Left lung (tissue), 4 donors: ENCODE measurements at regions not wholly inside any gene's neighbourhood (a gene's known extent, or its start where the extent isn't known, plus 50 kb on each side); places are given as distances from the start of the nearest gene placed in this dataset.

Source experiments
- ATAC-seq: fragments of 200-7000 bp; cut with Tn5 transposase; one replicate; pipeline ENCODE4 v1.9.1; 2020; ENCODE audit warnings: moderate library complexity
- DNase-seq, 4 donors: peaks; one replicate each; pipeline ENCODE4 v3.0.0-alpha.2; 2013 to 2020
- H3K27ac ChIP-seq, 2 donors: fragments of 200-600 bp; sonication (generic) in 1 of 2; one replicate each; pipeline versions ENCODE4 v1.5.0 to v1.8.0; 2020 to 2021
- H3K27me3 ChIP-seq, 2 donors: fragments of 200-600 bp; sonication (generic) in 1 of 2; one replicate each; pipeline versions ENCODE4 v1.5.0 to v1.8.0; 2020 to 2021
- H3K36me3 ChIP-seq, 2 donors: fragments of 200-600 bp; sonication (generic) in 1 of 2; one replicate each; pipeline versions ENCODE4 v1.5.0 to v1.8.0; 2020 to 2021
- H3K4me1 ChIP-seq, 2 donors: fragments of 200-600 bp; one replicate each; pipeline ENCODE4 v1.8.0; 2021
- H3K4me3 ChIP-seq, 2 donors: fragments of 200-600 bp; sonication (generic) in 1 of 2; one replicate each; pipeline versions ENCODE4 v1.5.0 to v1.8.0; 2020 to 2021; ENCODE audit warnings: mild to moderate bottlenecking in 1 of 2
- H3K9me3 ChIP-seq, 2 donors: fragments of 200-600 bp; sonication (generic) in 1 of 2; one replicate each; pipeline versions ENCODE4 v1.5.0 to v1.8.0; 2020 to 2021
- CTCF ChIP-seq, 2 donors: fragments of 200-600 bp; sonication (generic) in 1 of 2; IDR thresholded peaks; one replicate each; pipeline versions ENCODE4 v1.5.0 to v1.8.0; 2021; ENCODE audit warnings: antibody characterized with exemption in 2 of 2
- intact Hi-C, 2 donors: fragments of 100-400 bp; cut with DNase I; formaldehyde crosslinking; loops; one replicate each; pipeline versions ENCODE4 v1.11.2 to v1.14.2; 2022
- donor health status: DM: no; HTN: yes; CAD: no.
- donor health status: DM: no; HTN: no; CAD: no.

GRCh38 chr15:79180318-79180717 is 89.7 kb upstream of the RASGRF1 start:
- intact Hi-C loops, result no loop called here
- Histone ChIP-seq H3K27me3 (peaks cover 0 to 9% of the 10 kb centered on the region in 2 donors), H3K4me1 (no peaks in the 10 kb centered on the region), H3K4me3 (no peak overlapping the region), H3K9me3 (no peaks in the 10 kb centered on the region), H3K36me3 (no peaks in the 10 kb centered on the region), H3K27ac (no peak overlapping the region)
- DNase-seq, result no peak
- no peak for ATAC-seq
- TF ChIP-seq CTCF (IDR thresholded peaks at IDR 0.05), result no peak

GRCh38 chr15:79179597-79179996 is 89.0 kb upstream of the RASGRF1 start:
- Histone ChIP-seq H3K27ac (no peak overlapping the region), H3K27me3 (peaks cover 0 to 14% of the 10 kb centered on the region in 2 donors), H3K4me1 (no peaks in the 10 kb centered on the region), H3K36me3 (no peaks in the 10 kb centered on the region), H3K4me3 (no peak overlapping the region), H3K9me3 (no peaks in the 10 kb centered on the region)
- DNase-seq (no peak), ATAC-seq (no peak)
- no peak for TF ChIP-seq CTCF (IDR thresholded peaks at IDR 0.05)
- intact Hi-C loops, result no loop called here

- H3K27ac ChIP-seq, result no peak overlapping the region
- H3K9me3 ChIP-seq, result no peaks in the 10 kb centered on the region
- H3K4me3 ChIP-seq, result no peak overlapping the region
- no peak for TF ChIP-seq CTCF (IDR thresholded peaks at IDR 0.05)
- no peaks in the 10 kb centered on the region for H3K4me1 ChIP-seq
- DNase-seq (no peak), ATAC-seq (no peak)
- H3K36me3 ChIP-seq, result no peaks in the 10 kb centered on the region
- peaks cover 0 to 18% of the 10 kb centered on the region in 2 donors for H3K27me3 ChIP-seq
- intact Hi-C loops, result no loop called here
These were observed 88.6 kb upstream of the RASGRF1 start for GRCh38 chr15:79179108-79179561.

GRCh38 chr15:79178594-79178993 is 88.0 kb upstream of the RASGRF1 start:
- no peak overlapping the region for H3K4me3 ChIP-seq
- H3K27ac ChIP-seq, result no peak overlapping the region
- no peak for TF ChIP-seq CTCF (IDR thresholded peaks at IDR 0.05)
- intact Hi-C loops, result no loop called here
- H3K36me3 ChIP-seq, result no peaks in the 10 kb centered on the region
- no peak for DNase-seq
- peaks cover 0 to 18% of the 10 kb centered on the region in 2 donors for H3K27me3 ChIP-seq
- no peaks in the 10 kb centered on the region for H3K4me1 ChIP-seq
- no peak for ATAC-seq
- H3K9me3 ChIP-seq, result no peaks in the 10 kb centered on the region

GRCh38 chr15:79176151-79176550 is 85.6 kb upstream of the RASGRF1 start:
- Histone ChIP-seq H3K4me1 (no peaks in the 10 kb centered on the region), H3K9me3 (no peaks in the 10 kb centered on the region), H3K27ac (no peak overlapping the region), H3K4me3 (no peak overlapping the region), H3K36me3 (no peaks in the 10 kb centered on the region), H3K27me3 (peaks cover 0 to 29% of the 10 kb centered on the region in 2 donors)
- no peak for TF ChIP-seq CTCF (IDR thresholded peaks at IDR 0.05)
- intact Hi-C loops, result no loop called here
- no peak for ATAC-seq
- DNase-seq, result no peak
